ENCODE measurements at regions not wholly inside any gene's neighbourhood (a gene's known extent, or its start where the extent isn't known, plus 50 kb on each side); places are given as distances from the start of the nearest gene placed in this dataset.

DNA sequence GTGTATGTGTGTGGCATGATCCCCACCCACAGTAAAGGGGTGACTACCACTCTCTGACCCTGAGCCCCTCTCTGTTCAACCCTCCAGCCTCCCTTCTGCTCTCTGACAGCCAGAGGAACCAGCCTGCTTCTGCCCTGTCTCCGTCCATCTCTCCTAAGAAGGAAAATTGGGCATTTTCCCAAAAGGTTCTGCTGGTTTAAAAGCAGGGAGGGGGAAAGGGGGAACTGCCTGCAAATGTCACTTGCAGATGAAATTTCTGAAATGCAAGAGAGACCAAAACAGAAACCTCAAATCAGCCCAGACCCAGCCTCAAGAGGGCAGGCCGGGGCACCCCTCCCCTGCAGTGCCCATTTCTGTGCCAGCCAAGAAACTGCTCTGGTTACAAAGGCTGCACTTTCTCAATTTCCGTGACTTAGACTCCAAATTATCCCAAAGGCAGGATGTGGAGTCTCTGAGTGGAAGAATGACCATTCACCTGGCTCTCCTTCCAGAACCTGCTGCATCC, 197.9 kb downstream of the RBFOX3 start:
- no peaks in the 10 kb centered on the region for H3K4me1 Mint-ChIP-seq
- peaks cover 43% of the 10 kb centered on the region for H3K27me3 Mint-ChIP-seq
- H3K36me3 Mint-ChIP-seq (ENCODE audit: low read depth), result no peaks in the 10 kb centered on the region
- DNase-seq (no peak), ATAC-seq (no peak)
- no peak overlapping the region for H3K4me3 Mint-ChIP-seq
- no peak overlapping the region for H3K27ac Mint-ChIP-seq
- H3K9me3 ChIP-seq (ENCODE audit: control insufficient read depth, low read length, poor library complexity, severe bottlenecking), result no peaks in the 10 kb centered on the region

DNA sequence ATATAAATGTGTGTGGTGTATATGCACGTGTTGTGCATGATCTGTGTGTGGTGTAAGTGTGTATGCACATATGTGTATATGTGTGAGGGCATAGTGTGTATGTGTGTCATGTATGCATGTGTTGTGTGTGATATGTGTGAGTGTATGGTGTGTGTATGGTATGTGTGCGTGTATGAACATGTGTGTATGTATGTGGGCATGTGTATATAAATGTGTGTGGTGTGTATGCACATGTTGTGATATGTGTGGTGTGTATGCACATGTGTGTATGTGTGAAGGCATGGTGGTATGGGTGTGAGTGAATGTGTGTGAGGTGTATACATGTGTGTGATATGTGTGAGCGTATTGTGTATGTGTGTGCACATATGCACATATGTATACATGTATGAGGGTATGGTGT, 198.7 kb downstream of the RBFOX3 start:
- no peak for DNase-seq
- H3K27me3 Mint-ChIP-seq, result peaks cover 43% of the 10 kb centered on the region
- no peaks in the 10 kb centered on the region for H3K4me1 Mint-ChIP-seq
- ATAC-seq, result no peak
- H3K4me3 Mint-ChIP-seq, result no peak overlapping the region
- H3K27ac Mint-ChIP-seq, result no peak overlapping the region
- H3K9me3 ChIP-seq (ENCODE audit: control insufficient read depth, low read length, poor library complexity, severe bottlenecking), result no peaks in the 10 kb centered on the region
- no peaks in the 10 kb centered on the region for H3K36me3 Mint-ChIP-seq (ENCODE audit: low read depth)

DNA sequence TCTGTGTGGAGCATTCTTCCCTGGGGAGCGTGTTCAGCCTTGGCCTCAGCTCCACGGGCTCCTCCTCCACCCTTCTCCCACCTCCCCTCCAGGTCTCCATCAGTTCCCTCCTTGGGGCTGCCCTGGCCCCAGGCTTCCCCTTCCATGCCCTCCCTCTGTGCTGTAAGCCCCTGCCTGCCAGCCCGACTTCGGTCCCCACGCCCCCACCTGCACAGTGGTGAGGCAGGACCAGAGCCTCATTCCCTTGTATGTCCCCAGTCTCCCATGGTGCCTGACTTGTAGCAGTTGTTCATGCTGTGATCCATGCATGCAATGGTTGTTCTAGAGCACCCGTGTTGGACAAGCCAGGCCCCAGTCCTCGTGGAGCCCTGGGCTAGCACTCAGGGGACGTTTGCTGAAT, 199.4 kb downstream of the RBFOX3 start:
- no peak overlapping the region for H3K27ac Mint-ChIP-seq
- H3K36me3 Mint-ChIP-seq (ENCODE audit: low read depth), result no peaks in the 10 kb centered on the region
- no peak overlapping the region for H3K4me3 Mint-ChIP-seq
- ATAC-seq, result no peak
- H3K9me3 ChIP-seq (ENCODE audit: control insufficient read depth, low read length, poor library complexity, severe bottlenecking), result no peaks in the 10 kb centered on the region
- DNase-seq, result no peak
- no peaks in the 10 kb centered on the region for H3K4me1 Mint-ChIP-seq
- H3K27me3 Mint-ChIP-seq, result peaks cover 50% of the 10 kb centered on the region

DNA sequence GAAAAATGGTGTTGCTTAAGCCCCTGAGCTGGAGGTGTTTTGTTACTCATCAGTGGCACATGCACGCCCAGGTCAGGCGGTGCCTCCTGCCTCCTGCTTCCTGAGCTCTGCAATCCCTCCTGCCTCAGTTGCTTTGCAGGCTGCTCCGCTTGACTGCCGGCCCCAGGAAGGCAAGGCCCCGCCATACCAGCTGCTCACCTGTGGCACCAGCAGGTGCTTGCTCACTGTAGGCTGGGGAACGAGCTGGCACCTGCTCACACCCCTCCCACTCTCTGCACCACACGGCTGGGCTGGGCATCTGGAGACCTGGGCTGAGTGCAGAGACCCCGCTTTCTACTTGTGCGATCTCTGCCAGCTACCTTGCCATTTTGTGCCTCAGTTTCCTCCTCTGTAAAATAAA, 200.2 kb downstream of the RBFOX3 start:
- H3K36me3 Mint-ChIP-seq (ENCODE audit: low read depth), result no peaks in the 10 kb centered on the region
- ATAC-seq (no peak), DNase-seq (no peak)
- H3K4me3 Mint-ChIP-seq, result no peak overlapping the region
- H3K27ac Mint-ChIP-seq, result no peak overlapping the region
- H3K27me3 Mint-ChIP-seq, result peaks cover 53% of the 10 kb centered on the region
- no peaks in the 10 kb centered on the region for H3K4me1 Mint-ChIP-seq
- no peaks in the 10 kb centered on the region for H3K9me3 ChIP-seq (ENCODE audit: control insufficient read depth, low read length, poor library complexity, severe bottlenecking)

DNA sequence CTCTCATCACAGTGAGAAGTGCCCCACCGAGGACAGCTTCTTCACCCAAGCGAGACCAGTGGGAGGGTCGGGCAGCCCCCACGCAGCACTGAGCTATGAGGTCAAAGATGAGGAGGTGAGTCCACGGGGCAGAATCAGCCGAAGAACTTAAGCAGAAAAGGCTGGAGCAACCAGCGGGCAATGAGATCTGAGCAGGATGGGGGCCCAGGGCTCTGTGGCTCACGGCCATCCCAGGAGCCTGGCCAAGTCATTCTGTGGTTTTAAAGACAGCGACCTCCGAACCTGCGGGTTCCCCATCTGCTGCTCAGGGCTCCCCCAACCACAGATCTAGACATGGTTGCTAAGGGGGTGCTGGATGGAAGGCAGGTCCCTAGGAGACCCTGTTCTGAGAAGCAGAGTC, 202.6 kb downstream of the RBFOX3 start:
- DNase-seq (no peak), ATAC-seq (no peak)
- H3K4me1 Mint-ChIP-seq, result peaks cover 3% of the 10 kb centered on the region
- peaks cover 5% of the 10 kb centered on the region for H3K36me3 Mint-ChIP-seq (ENCODE audit: low read depth)
- H3K9me3 ChIP-seq (ENCODE audit: control insufficient read depth, low read length, poor library complexity, severe bottlenecking), result no peaks in the 10 kb centered on the region
- H3K27ac Mint-ChIP-seq, result no peak overlapping the region
- H3K4me3 Mint-ChIP-seq, result no peak overlapping the region
- peaks cover 66% of the 10 kb centered on the region for H3K27me3 Mint-ChIP-seq

DNA sequence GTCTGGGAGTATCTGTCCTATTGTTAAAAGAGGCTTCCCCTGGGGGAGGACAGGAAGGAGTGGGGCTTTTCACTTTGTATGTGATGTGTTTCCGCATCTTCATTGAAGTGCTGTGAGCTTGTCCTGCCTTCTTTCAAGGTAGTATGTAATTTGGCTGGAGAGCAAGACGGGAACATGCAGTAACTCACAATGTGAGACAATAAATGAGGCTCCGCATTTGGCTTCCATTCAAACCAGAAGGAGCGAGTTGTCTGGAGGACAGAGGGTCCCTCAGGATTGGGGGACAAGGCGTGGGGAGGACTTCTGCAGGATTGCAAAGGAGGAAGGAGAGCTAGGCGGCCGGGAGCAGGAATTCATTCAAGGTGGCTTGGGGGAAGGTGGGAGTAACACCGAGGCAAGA, 203.5 kb downstream of the RBFOX3 start:
- ATAC-seq, result no peak
- H3K36me3 Mint-ChIP-seq (ENCODE audit: low read depth), result peaks cover 5% of the 10 kb centered on the region
- no peak for DNase-seq
- no peaks in the 10 kb centered on the region for H3K9me3 ChIP-seq (ENCODE audit: control insufficient read depth, low read length, poor library complexity, severe bottlenecking)
- no peak overlapping the region for H3K27ac Mint-ChIP-seq
- peaks cover 67% of the 10 kb centered on the region for H3K27me3 Mint-ChIP-seq
- H3K4me1 Mint-ChIP-seq, result peaks cover 3% of the 10 kb centered on the region
- no peak overlapping the region for H3K4me3 Mint-ChIP-seq

DNA sequence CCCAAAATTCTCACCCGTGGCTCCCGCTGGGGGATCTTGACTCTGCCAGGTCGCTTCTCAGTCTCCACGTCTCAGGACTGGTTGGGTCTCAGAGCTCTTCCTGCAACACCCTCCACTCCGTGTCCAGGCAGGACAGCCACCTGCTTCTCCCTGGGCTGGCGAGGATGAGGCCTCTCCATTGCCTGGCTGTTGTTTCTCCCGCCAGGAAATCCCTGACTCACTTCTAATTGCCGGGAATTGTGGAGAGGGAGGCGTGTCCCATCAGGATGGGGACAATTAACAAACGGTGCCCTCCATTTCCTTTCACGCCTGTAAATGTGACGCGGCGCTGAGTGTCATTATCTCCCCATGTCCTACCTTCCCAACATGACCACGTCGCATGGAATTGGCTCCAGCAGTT, 204.5 kb downstream of the RBFOX3 start:
- Mint-ChIP-seq H3K27me3 (peaks cover 78% of the 10 kb centered on the region), H3K36me3 (ENCODE audit: low read depth) (peaks cover 5% of the 10 kb centered on the region), H3K4me3 (no peak overlapping the region), H3K27ac (no peak overlapping the region), H3K4me1 (peaks cover 5% of the 10 kb centered on the region)
- DNase-seq, result no peak
- no peaks in the 10 kb centered on the region for H3K9me3 ChIP-seq (ENCODE audit: control insufficient read depth, low read length, poor library complexity, severe bottlenecking)
- ATAC-seq, result no peak

DNA sequence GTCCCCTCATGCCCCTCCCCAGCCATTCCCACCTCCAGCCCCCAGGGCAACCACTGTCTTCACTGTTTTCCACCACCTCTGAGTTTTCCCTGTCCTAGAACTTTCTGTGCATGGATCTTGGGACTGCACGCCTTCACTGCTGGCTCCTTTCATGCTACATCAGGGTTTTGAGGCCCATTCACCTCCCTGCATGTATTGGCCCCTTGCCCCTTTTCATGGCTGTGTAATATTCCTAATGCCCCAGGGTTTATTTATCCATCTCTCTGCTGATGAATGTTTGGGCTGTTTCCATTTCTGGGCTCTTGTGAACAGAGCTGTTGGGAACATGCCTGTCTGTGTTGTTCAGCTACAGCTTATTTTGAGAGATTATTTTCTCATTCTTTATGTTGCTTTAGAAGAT, 205.0 kb downstream of the RBFOX3 start:
- Mint-ChIP-seq H3K27ac (no peak overlapping the region), H3K4me3 (no peak overlapping the region), H3K36me3 (ENCODE audit: low read depth) (peaks cover 5% of the 10 kb centered on the region), H3K27me3 (peaks cover 79% of the 10 kb centered on the region), H3K4me1 (peaks cover 10% of the 10 kb centered on the region)
- ATAC-seq, result no peak
- H3K9me3 ChIP-seq (ENCODE audit: control insufficient read depth, low read length, poor library complexity, severe bottlenecking), result no peaks in the 10 kb centered on the region
- no peak for DNase-seq

DNA sequence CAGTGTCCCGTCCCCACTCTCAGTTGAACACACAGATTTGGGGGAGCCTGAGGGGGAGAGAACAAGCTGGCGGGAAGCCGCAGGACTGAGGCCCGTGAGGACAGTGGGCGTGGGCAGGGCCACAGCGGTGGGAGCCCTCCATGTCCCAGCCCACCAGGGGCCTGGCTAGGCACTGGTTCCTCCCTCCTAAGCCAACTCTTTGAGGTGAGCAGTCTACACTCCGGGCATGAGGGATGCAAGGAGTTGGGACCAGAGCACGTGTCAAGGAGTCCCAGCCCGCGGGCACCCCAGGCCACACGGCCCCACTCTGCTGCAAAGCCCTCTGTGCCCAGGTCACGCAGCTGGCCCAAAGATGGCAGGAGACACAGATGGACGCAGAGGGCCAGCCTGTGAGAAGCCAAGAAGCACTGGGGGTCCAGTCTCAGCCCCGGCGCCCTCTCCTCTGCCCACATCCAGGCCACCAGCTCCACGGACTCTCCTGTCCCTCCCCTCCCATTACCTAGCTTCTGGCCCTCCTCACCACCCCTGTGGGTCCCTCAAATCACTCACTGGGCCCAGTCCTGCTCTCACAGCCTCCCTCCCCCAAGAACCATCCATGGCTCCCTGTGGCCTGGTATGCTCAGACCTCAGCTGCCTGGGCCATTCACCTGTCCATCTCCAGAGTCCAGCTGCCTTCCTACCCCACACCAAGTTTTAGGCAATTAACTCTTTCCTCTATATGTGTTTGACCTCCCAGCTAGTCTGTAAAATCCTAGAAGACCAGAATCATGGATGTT, 206.5 kb downstream of the RBFOX3 start:
- Mint-ChIP-seq H3K27me3 (peaks cover 75% of the 10 kb centered on the region), H3K36me3 (ENCODE audit: low read depth) (peaks cover 5% of the 10 kb centered on the region), H3K27ac (no peak overlapping the region), H3K4me1 (peaks cover 16% of the 10 kb centered on the region), H3K4me3 (no peak overlapping the region)
- no peaks in the 10 kb centered on the region for H3K9me3 ChIP-seq (ENCODE audit: control insufficient read depth, low read length, poor library complexity, severe bottlenecking)
- DNase-seq, result no peak
- no peak for ATAC-seq

DNA sequence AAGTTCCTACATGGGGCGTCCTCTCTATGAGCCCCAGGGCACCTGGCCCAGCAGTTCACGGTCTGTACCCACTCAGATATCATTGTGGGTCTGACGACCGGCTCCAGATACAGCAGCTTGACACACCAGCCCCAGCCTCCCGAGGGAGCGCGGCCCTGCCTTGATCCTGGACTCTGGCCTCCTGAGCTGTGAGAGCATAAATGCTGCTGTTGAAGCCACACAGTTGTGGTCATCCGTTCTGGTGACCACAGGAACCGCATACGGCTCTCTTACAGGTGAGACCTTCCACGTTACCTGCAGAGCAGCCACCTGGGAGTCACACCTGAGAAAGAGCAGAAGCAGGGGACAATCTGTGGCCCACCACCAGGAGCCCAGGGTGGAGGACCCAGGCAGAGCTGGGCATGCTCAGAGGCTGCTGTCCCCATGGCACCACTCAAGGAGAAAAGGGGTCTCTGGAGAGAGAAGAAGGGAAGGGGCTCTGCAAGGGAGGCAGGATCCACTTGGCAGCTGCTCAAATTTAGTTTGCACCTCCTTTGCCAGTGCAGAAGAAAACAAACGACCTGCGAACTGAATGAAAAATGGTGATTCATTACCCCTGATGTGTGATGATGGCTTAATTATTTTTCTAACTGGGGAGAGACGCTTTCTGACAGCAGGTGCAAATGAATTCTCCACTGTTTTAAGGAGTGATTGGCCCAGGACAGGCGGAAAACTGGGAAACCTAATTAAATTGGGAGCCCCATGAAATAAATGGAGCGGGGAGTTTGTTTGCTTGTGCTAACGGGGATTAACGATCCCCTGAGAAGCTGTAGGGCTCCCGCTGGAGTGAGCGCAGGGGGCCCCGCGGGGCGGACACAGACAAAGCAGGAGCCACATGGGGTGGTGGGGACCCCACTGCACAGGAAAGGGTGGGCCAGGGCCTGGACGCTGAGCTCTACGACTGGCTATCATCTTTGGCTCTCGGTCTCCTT, 208.9 kb downstream of the RBFOX3 start:
- no peak overlapping the region for H3K4me3 Mint-ChIP-seq
- peaks cover 16% of the 10 kb centered on the region for H3K4me1 Mint-ChIP-seq
- H3K9me3 ChIP-seq (ENCODE audit: control insufficient read depth, low read length, poor library complexity, severe bottlenecking), result no peaks in the 10 kb centered on the region
- DNase-seq (no peak), ATAC-seq (no peak)
- H3K36me3 Mint-ChIP-seq (ENCODE audit: low read depth), result peaks cover 5% of the 10 kb centered on the region
- peaks cover 67% of the 10 kb centered on the region for H3K27me3 Mint-ChIP-seq
- no peak overlapping the region for H3K27ac Mint-ChIP-seq

DNA sequence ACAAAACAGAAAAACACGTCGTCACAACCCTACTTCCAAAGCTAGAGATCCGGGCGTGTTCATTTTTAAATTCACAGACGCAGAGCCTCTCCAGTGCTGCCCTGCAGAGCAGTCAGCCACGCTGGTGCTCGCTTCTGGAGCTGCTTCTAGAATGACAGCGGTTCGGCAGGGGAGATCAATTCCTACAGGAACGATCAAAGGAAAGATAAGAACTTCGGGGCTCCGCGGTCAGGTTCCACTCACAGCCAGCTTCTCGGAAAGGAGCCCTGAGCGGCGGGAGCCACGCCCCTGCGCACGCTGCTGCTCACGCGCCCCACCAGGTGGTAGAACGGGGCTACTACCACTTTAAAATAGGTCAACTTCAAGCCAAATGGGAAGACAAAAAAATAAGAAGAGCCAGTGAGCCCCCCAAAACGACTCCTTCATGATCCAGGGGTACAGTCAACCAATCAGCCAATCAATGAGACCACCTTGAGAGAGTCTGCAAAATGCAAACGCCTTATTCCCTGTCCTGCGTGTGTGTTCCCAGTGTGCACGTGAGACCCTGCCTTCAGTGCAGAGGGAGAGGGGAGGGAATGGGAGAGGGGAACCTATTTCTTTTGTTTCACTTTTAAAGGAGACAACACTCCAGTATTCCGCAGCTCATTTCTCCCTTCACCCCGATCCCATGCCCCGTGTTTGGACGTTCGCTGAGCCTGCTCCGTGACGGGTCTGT, 209.7 kb downstream of the RBFOX3 start:
- peaks cover 58% of the 10 kb centered on the region for H3K27me3 Mint-ChIP-seq
- peaks cover 5% of the 10 kb centered on the region for H3K36me3 Mint-ChIP-seq (ENCODE audit: low read depth)
- peak overlapping the region; percentile 67 for H3K27ac Mint-ChIP-seq
- H3K4me3 Mint-ChIP-seq, result peak overlapping the region; percentile 81
- peaks cover 16% of the 10 kb centered on the region for H3K4me1 Mint-ChIP-seq
- ATAC-seq (peak; percentile 98), DNase-seq (peak; percentile 58 to 72 (median 59))
- H3K9me3 ChIP-seq (ENCODE audit: control insufficient read depth, low read length, poor library complexity, severe bottlenecking), result no peaks in the 10 kb centered on the region

DNA sequence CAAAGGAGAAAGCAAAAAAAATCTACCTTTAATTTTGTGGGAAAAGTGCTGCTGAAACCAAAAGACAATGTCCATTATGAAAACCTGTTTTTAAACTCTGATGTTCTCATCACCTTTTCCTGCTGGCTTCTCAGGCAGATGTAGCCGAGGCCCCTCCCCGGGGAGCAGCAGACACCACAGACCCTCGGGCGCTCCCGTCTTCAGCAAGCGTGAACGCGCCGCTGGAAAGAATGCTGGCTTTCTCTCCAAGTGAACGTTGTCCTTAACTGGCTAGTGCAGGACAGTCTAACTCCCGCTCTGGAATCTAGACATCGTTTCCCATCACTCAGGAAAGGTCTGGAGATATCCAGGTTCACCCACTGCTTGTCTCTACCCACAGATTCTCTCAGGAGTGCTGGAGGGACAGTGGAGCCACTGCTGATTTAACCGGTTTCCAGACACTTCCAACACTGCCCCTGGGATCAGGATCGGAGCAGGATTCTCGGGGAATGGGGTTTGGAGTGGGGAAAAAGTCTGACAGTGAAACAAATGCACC, 211.2 kb downstream of the RBFOX3 start:
- Mint-ChIP-seq H3K4me3 (no peak overlapping the region), H3K27ac (no peak overlapping the region), H3K36me3 (ENCODE audit: low read depth) (peaks cover 2% of the 10 kb centered on the region), H3K27me3 (peaks cover 46% of the 10 kb centered on the region), H3K4me1 (peaks cover 13% of the 10 kb centered on the region)
- ATAC-seq (no peak), DNase-seq (no peak)
- H3K9me3 ChIP-seq (ENCODE audit: control insufficient read depth, low read length, poor library complexity, severe bottlenecking), result no peaks in the 10 kb centered on the region

DNA sequence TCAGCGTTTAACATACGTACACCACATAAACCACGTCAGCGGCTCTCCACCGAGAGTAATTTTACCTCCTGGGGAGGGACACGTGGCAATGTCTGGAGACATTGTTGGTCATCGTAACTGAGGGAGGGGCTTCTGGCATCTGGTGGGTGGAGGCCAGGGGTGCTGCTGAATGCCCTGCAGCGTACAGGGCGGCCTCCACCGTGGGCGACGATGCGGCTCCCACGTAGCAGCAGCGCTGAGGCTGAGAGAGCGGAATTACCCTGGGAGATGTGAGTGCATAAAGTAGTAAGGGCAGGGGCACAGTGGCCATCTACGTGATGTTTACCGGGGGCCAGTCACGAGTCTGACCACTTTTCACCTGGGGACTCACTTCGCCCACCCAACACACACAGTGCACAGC, 212.4 kb downstream of the RBFOX3 start:
- Mint-ChIP-seq H3K4me3 (no peak overlapping the region), H3K36me3 (ENCODE audit: low read depth) (peaks cover 2% of the 10 kb centered on the region), H3K4me1 (peaks cover 13% of the 10 kb centered on the region), H3K27me3 (peaks cover 55% of the 10 kb centered on the region), H3K27ac (no peak overlapping the region)
- no peak for DNase-seq
- no peak for ATAC-seq
- H3K9me3 ChIP-seq (ENCODE audit: control insufficient read depth, low read length, poor library complexity, severe bottlenecking), result no peaks in the 10 kb centered on the region

Data from T-helper 17 cell (primary cell).